HG02763 (cell line): ENCODE measurements at regions not wholly inside any gene's neighbourhood (a gene's known extent, or its start where the extent isn't known, plus 50 kb on each side); places are given as distances from the start of the nearest gene placed in this dataset.

ENCODE experiments used
- ATAC-seq: cut with Tn5 transposase; IDR thresholded peaks from one replicate; pipeline ENCODE4 v1.9.1; 2021; ENCODE audit warnings: mild to moderate bottlenecking, moderate library complexity; ENCODE audit not compliant: unreplicated experiment

DNA sequence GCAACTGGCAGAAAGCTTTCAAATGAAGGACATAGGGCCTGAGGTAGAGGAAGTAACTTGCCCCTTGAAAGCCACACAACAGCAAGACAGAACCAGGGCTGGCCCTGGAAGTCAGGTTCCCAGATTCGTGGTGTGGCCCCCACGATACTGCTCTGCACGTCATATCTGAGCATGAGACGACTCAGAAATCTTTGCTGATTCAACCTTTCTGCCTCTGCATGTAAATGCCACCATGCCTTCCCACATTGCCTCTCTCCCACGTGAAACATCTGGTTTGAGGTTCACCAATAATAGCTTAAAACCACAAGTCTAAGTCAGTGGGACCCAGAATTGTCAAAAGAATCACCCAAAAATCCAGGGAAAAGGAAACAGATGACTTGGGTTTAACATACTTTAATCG, 214.0 kb upstream of the TRIB2 start:
- ATAC-seq: no peak

DNA sequence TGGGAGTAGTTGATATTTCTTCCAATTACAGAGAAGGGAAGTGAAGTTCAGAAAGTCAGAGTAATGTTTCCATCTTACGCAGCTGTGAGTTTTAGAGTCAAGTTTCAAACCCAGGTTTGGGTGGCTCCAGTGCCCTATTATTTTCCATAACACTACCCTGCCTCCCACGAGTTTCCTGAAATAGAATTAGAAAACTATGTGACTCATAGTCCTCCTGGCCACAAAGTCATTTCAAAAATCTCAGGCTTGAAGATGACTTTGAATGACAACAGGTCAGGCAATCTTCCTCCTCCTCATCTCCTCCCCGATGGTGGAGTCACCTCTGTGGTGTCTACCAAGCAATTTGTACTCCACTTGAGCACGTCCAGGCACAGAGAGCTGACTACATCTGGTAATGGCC, 212.3 kb upstream of the TRIB2 start:
- ATAC-seq: peak; percentile 42

- ATAC-seq: no peak
Observed at GRCh38 chr2:12506846-12507245, 209.9 kb upstream of the TRIB2 start.

DNA sequence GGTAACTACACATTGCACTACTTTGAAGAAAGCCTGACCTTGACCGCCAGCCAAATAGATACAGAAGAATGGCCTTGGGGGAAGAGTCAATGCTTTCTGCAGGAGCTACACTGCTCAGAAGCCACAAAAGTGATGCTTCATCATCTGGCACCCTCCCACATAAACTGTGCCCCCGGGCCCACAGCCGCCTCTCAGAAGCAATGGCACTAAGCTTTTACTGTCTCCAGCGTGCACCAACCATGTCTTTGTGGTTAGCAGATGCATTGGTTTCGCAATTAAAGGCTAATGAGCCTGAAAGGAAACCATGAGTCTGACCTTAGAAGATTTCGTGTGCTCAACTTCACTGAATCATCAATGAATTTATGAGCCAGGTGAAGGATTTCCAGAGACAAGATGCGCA, 209.4 kb upstream of the TRIB2 start:
- peak; percentile 81 for ATAC-seq

DNA sequence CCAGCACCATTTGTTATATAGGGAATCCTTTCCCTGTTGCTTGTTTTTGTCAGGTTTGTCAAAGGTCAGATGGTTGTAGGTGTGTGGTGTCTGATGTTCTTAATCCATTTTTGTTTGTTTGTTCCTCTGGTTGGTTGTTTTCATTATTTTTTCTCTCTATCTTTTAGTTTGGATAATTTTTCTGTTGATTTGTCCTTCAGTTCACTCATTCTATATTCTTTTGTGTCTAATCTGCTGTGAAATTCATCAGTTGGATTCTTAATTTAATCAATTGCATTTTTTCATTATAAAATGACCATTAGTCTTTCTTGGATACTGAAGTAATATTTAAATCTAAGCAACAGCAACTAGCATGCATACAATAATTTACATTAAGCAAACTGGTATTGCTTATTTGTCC, 206.7 kb upstream of the TRIB2 start:
- no peak for ATAC-seq

DNA sequence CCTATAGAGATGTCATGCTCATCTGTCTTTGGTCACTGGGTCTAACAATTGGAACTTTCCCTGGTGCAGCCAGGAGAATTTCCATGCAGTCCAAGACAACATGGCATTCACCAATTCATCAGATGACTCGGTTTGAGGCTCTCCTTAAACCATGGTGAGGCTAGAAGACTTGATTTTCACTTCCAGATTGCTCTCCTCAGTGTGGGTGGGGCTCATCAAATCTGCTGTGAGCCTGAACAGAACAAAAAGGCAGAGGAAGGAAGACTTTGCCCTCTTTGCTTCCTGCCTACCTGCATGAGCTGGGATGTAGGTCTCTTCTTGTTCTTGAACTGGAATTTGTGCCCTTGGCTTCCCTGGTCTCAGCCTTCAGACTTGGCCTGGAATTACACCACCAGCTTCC, 203.4 kb upstream of the TRIB2 start:
- ATAC-seq: no peak

DNA sequence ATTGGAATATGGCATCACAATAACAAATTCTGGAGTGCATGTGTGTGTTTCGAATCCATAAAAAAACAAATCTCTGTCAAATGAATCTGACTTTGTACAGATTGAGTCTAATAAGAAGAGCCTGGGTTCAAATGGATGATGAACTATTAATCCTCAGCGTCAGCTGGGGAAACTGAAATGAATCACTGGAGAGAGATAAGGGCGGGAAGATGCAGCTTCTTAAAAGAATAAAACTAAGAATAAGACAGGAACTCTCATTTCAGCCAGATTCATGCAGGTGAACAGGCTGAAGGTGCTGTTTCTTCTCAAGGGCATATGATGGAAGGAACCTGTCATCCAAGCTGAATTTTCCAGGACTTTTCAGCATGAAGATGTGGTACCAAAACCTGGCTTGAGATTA, 202.6 kb upstream of the TRIB2 start:
- no peak for ATAC-seq

GRCh38 chr2:12514631-12515437, 201.9 kb upstream of the TRIB2 start:
- ATAC-seq: no peak

DNA sequence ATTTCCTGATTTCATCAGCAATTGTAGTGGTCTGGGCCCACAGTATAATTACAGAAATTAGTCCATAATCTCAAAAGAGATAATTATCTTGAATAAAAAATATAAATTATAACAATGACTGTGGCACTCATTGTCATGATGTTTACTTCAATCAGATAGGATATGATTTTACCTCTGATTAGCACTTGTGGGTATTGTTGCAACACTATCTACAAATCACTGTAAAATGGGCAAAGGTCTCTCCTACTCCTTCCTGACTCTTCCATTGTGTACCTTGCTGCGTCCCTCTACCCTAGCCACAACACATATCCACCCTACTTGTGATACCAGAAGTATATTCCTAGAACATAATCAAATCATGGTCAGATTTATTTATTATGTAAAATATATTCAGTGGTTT, 200.9 kb upstream of the TRIB2 start:
- no peak for ATAC-seq

DNA sequence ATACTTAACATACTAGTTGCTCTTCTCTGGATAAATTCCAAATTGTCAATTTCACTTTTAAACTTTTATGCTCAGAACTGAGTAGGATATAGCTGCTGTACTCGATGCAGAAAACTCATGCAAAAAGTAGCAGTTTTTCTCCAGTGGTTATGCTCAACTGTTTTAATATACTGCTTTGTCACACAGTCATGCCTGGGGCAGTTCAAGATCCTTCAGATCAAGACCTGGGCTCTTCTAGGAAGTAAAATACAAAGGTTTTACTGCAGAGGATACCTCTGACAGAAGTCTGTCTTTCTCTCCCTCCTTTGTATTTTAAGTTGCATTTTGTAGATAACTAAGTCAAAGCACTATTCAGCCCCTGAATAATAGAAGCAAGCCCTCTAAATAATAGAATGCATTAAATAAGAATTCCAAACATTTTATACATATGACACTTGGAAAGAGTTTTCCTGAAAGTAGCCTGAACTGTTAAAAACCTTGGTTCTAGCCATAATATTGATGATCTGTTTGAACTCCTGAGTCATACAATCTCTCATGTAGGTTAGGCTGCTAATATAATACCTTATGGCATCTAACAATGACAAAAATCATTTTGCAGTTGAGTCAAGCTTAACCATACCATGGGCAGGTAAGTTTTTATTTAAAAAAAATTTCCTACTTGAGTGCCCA, 183.3 kb upstream of the TRIB2 start:
- no peak for ATAC-seq

GRCh38 chr2:12534646-12535263, 182.0 kb upstream of the TRIB2 start:
- no peak for ATAC-seq

GRCh38 chr2:12536976-12537375, 179.8 kb upstream of the TRIB2 start:
- ATAC-seq: no peak

DNA sequence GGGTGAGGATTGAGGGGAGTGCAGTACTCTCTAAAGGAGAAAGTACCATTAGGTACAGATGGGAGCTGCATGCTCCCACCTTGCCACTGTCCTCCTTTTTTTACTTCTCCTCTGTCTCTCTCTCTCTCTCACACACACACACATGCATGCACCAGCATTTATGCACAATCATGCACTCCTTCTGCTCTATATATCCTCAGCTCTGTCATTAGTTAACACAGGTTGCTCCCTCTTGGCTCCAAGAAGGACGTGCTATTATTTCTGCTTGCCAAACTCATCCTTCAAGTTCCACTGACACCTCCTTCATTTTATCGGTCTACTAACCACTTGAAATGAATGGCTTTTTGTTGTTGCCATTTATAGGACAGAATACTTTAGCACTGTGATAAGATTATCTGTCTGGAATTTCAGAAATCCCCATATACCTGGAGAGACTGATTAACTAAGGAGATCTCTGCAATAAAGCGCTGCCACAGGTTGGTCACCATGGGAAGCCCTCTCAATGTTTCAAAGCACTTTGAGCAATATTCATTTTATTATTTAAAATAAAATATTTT, 178.5 kb upstream of the TRIB2 start:
- no peak for ATAC-seq

GRCh38 chr2:12539336-12539735, 177.4 kb upstream of the TRIB2 start:
- no peak for ATAC-seq

DNA sequence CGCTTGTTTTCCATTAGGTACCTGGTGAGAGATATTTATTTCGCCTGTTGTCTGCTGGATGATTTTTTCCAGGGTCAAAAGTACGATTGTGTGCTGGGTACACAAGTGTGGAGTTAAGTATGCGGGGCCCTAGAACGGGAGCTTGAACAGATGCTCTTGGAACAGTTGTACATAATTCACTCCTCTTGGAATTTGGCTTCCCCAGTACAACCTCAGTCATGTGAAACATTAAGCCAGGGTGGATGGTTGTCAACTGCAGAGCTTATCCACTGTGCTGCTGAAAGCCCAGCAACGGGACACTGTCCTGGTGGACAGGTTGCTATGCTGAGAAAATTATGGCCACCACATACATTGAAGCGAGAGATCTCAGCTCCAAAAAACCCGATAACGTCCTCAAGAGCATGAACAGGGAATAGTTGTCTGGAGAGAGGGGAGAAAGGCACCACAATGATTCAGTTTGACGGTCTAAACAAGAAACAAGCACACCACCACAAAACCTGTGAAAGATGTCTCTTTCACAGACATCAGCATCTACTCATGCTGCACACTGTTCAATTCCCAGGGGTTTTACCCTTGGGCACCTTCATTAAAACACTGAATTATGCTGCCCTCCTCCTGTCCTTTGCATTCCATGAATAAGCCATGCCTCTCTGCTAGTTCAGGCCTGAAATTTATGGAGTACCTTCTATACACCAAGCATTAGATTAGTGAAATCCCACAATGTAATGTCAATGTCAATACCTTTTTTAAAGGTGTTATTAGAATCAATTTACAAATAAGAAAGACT, 176.8 kb upstream of the TRIB2 start:
- ATAC-seq: no peak

DNA sequence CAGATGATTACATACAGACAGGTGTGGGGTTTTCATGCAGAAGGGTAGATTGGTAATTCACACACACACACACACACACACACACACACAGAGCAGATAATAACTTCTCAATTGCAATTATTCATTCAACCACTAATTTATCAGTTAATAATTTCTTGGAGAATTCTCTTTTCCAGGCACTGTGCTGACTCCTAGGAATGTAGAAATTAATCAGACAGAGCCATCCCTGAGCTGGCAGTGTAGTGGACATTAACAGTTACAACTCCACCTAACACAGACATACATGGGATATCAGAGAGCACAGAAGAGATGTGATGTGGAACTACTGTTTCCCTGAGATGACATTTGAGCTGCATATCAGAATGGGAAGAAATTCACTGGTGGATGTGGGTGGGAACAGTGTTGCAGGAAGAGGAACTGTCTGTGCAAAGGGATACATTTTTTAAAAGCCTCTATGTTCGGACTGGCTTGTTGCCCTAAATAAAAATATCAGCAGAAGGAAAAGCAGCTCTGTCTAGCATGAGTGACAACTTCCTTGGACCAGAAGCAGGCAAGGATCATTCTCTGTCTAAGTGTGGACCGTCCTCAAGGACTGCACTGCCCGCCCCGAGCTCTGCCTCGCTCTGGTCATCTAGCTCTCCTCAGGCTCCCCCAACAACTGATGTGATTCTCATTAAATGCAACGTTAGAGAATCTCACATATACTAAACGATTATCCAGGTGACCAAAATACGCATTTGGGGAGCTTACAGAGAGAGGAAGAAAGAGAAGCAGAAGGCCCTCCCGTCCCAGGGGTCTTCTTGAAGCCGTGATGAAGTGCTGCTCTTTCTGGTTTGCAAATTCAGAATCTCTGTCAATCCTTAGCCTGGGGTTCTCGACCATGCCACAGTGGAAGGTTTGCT, 173.4 kb upstream of the TRIB2 start:
- no peak for ATAC-seq

DNA sequence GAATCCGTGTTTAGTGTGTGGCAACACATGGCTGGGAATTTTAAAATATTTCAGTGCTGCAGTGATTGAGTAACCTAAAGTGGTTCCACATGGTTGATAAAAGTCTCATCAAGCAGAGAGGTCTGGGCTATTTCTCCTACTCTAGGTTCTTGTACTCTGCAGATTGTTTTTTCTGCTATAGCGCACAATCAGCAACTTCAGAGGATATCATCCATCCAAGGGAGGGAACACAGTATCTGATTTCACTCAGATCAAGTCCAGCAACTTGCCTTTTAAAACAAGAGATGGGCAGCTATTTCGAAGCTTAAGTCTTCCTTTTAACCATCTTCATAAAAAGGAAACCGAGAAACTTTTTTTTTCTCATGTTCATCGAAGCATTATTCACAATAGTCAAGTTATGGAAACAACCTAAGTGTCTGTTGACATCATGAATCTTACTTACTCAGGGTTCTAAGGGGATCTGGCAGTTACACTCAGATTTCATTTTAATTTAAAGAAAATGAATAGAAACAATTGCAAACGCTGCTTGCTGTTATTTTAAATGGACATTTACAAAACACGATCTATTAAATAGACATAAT, 172.7 kb upstream of the TRIB2 start:
- peak; percentile 75 for ATAC-seq

DNA sequence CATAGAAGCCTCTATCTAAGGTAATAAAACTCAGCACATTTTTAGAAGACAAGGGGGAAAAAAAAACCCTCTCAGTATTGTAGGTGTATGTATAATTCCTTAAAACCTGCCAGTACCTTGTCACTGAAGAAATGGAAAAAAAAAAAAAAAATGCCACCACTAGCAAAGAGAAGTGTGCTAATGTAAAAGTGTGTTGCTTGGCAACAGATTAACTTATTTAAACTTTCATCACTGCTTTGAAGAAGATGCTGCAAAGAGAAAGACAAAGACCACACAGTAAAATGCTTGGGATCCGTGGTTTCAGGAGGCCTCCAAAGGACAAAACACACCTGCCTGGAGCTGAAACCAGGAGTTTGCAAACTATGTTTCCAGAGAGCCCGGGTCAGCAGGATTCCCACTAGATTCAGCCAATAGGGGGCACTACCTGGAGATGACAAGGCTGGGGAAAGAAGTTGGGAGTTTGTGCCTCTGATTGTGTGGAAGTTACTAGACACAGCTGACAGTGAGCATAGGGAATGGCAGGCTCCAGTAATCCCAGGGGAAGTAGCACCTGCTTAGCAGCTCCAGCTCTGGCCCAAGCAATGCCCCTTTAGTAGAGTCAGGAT, 169.1 kb upstream of the TRIB2 start:
- no peak for ATAC-seq

GRCh38 chr2:12548906-12549305, 167.8 kb upstream of the TRIB2 start:
- no peak for ATAC-seq
